Left renal pelvis (tissue), 4 donors: ENCODE measurements at regions not wholly inside any gene's neighbourhood (a gene's known extent, or its start where the extent isn't known, plus 50 kb on each side); places are given as distances from the start of the nearest gene placed in this dataset.
A peak's percentile ranks its signal among the peaks of the same experiment; 100 is the strongest.
"Not testable (repeated sequence)": the region's sequence is repeated elsewhere in the genome, so short reads cannot be mapped to it uniquely, and the experiment has no call there.

Source experiments
- DNase-seq, 4 donors: peaks; one replicate each; pipeline ENCODE4 v3.0.0-alpha.2; 2013; ENCODE audit warnings: low read depth in 4 of 4, low spot score in 3 of 4

- DNase-seq, result peak in 3 of 4 donors; percentile 3 to 22 (median 17)
Observed at GRCh38 chrX:22748093-22748999, 251.4 kb upstream of the DDX53 start.

- no peak for DNase-seq
Observed at GRCh38 chrX:22758807-22759481, 240.8 kb upstream of the DDX53 start.

- no peak for DNase-seq
Observed at GRCh38 chrX:22760513-22761057, 239.2 kb upstream of the DDX53 start.

DNA sequence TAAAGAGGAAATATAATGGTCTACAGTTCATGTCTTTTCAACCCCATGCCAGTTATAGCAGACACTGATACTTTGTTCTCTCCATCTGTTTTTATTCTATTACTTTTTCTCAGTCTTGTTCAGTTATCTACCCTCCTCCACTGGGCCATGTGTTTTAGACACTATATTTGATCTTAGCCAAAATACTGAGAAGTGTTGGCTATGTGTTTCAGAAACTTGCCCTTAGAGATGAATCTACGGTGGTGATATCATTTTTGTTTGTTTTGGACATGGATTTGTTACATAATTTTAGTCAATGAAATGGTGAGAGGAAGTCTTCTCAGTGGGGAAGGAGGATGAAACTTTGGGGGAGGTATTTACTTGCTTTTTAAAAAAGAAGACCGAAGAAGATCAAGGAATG is 211.5 kb upstream of the DDX53 start:
- DNase-seq, result no peak

- DNase-seq, result no peak
Observed at GRCh38 chrX:22795671-22796070, 204.1 kb upstream of the DDX53 start.

- no peak for DNase-seq
Observed at GRCh38 chrX:22800360-22800759, 199.4 kb upstream of the DDX53 start.

DNA sequence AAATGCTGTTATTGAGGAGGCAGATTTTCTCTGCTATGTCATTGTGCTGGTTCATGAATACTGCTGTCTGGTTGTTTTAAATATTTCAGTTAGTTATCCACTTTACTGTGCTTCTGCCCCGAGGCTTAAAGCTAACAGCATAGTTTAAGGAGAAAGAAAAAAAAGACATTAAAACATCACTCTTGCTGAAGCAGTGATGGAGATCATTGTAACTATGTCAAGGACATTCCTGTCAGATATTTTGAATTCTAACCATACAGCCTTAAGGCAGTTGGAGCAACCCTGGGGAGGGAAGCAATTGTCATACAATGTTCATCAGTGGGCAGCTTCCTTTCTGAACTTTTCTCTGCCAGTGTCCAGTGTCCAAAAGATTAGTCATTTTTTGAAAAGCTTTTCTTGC is 199.0 kb upstream of the DDX53 start:
- DNase-seq, result no peak

DNA sequence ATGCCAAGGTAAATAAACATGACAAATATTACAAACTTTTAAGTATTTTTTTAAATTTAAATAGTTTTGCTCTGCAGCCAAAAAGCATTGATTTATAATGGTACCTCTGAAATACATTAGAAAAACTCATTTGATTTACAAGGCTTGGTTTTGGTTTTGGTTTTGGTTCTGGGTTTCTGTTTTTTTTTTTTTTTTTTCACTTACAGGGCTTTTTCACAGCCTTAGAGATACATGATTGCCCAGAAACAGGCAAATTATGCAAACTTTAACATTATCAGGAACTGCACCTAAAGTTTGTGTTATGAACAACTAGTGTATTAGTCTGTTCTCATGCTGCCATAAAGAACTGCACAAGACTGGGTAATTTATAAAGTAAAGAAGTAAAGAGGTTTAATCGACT is 196.4 kb upstream of the DDX53 start:
- DNase-seq, result no peak

GRCh38 chrX:22810876-22811275 is 188.9 kb upstream of the DDX53 start:
- DNase-seq, result no peak

DNA sequence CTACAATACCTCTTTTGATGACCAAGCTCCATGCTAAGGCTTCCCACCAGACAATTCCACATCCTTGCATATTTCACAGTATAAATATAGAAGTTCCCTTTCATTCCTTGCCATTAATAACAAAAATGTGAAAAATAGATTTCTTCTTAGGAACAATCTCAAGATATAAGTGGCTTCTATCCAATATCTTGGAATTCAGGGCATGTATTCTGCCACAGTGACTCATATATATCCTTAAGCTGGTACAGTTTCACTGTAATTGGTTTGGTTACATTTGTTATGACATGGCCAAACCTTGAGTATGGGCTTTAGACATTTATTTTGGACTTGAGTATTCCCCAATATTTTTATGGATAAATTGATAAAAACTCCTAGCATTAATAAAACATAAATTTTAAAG is 181.7 kb upstream of the DDX53 start:
- no peak for DNase-seq

DNA sequence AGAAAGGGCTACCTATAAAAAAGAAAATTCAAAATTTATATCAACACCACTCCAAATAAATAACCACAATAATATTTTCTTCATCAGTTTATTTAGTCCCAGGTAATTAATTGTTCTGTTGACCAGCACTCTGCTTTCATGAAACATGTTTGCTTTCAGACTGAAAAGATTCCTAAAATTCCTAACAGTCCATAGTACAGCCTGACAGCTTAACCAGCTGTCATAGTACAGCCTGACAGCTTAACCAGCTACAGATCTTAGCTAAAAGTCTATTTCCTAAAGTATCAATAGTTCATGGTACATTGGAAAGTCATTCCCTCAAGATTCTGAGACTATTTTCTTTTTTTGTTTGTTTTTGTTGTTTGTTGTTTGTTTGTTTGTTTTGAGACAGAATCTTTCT is 144.1 kb upstream of the DDX53 start:
- no peak for DNase-seq

GRCh38 chrX:22859642-22860041 is 140.1 kb upstream of the DDX53 start:
- DNase-seq, result no peak

DNA sequence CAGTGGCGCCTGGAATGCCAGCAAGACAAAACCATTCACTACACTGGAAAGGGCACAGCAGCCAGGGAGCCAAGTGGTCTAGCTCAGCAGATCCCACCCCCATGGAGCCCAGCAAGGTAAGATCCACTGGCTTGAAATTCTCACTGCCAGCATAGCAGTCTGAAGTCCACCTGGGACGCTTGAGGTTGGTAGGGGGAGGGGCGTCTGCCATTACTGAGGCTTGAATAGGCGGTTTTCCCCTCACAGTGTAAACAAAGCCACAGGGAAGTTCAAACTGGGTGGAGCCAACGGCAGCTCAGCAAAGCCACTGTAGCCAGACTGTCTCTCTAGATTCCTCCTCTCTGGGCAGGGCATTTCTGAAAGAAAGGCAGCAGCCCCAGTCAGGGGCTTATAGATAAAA is 133.0 kb upstream of the DDX53 start:
- not testable (repeated sequence) for DNase-seq

GRCh38 chrX:22882543-22882942 is 117.2 kb upstream of the DDX53 start:
- no peak for DNase-seq

- no peak for DNase-seq
Observed at GRCh38 chrX:22889819-22890218, 109.9 kb upstream of the DDX53 start.

- DNase-seq, result no peak
Observed at GRCh38 chrX:22912616-22913015, 87.1 kb upstream of the DDX53 start.

DNA sequence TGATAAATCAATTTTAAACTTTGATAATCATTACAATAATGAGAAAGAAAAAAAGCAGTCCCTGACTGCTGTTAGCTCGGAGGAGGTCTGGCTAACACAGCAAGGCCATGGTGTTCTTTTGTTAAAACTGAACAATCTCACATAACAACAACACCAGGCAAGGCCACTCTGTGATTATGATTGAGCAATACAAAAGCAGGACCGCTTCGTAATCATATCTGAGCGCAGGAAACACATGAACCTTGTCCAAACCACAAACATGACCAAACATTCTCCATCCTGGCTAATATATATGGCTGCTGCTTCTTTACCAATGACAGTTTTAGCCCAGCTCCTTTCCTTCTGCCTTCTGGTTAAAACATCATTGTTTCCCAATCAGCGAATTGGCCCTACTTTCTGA is 76.8 kb upstream of the DDX53 start:
- DNase-seq, result no peak

GRCh38 chrX:22934640-22935039 is 65.1 kb upstream of the DDX53 start:
- DNase-seq, result no peak

- no peak for DNase-seq
Observed at GRCh38 chrX:22944945-22945344, 54.8 kb upstream of the DDX53 start.
